CMK (cell line): ENCODE measurements at regions not wholly inside any gene's neighbourhood (a gene's known extent, or its start where the extent isn't known, plus 50 kb on each side); places are given as distances from the start of the nearest gene placed in this dataset.

Experiments
- DNase-seq: peaks from one replicate; pipeline ENCODE4 v3.0.0-alpha.2; 2010; ENCODE audit warnings: low read depth

- DNase-seq, result no peak
These were observed 235.6 kb downstream of the KCNA4 start for GRCh38 chr11:29781268-29781667.

DNA sequence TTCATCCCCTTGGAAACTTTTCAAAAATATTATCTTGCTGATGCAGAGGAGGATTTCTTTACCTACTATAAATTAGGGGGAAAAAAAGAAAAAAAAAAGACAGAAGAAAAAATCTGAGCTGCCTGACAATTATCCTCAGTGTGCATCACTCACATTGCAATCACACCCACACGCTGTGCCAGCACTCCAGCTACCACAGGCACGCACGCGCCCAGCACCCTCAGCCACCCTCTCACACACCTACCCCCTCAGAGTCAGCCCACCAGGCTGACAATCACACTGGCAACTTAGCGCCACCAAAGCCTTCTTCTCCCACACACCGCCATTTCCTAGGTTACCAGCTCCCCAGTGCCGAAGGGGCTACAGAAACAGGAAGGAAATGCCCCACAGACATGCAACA is 236.1 kb downstream of the KCNA4 start:
- no peak for DNase-seq

GRCh38 chr11:29773656-29774264 is 243.1 kb downstream of the KCNA4 start:
- no peak for DNase-seq

DNA sequence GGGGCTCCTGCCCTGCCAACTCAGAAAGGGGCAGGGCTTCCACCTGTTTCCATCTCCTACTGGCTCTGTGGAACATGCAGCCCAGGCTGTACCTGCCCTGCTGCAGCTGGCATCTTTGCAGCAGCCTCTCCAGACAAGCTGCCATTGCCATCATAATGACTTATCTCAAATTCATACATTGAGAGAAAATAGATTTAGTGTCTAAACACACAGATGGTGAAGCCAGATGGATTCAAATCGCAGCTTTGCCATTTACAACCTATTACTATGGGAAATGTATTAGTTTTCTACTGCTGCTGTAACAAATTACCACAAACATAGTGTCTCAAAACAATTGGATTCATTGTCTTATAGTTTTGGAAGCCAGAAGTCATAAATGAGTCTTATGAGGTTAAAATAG is 260.0 kb downstream of the KCNA4 start:
- no peak for DNase-seq

GRCh38 chr11:29755474-29755873 is 261.4 kb downstream of the KCNA4 start:
- DNase-seq, result no peak

GRCh38 chr11:29751618-29752017 is 265.2 kb downstream of the KCNA4 start:
- no peak for DNase-seq

DNA sequence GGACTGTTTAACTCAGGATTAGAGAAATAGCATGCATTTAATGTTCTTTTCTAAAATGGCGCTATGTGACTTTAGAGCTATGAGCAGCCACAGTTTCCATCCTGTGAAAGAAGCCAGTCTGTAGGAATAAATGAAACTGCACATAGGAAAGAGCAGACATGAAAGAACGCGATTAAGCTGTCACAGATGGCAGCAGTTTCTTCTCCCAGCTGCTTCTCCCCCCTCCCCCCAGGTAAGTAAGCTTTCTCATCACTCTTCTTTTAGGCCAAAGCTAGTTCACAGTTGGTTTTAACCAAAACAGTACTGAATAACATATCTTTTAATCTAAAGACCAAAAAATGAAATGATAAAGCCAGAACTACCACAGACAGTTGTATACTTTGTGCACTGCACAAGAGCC is 266.4 kb downstream of the KCNA4 start:
- DNase-seq, result no peak

- no peak for DNase-seq
These were observed 282.5 kb downstream of the KCNA4 start for GRCh38 chr11:29734287-29734686.

- DNase-seq, result no peak
These were observed 303.0 kb downstream of the KCNA4 start for GRCh38 chr11:29713831-29714320.

GRCh38 chr11:29712616-29713015 is 304.2 kb downstream of the KCNA4 start:
- no peak for DNase-seq

GRCh38 chr11:29707924-29708323 is 308.9 kb downstream of the KCNA4 start:
- no peak for DNase-seq

GRCh38 chr11:29685361-29685760 is 331.5 kb downstream of the KCNA4 start:
- no peak for DNase-seq

DNA sequence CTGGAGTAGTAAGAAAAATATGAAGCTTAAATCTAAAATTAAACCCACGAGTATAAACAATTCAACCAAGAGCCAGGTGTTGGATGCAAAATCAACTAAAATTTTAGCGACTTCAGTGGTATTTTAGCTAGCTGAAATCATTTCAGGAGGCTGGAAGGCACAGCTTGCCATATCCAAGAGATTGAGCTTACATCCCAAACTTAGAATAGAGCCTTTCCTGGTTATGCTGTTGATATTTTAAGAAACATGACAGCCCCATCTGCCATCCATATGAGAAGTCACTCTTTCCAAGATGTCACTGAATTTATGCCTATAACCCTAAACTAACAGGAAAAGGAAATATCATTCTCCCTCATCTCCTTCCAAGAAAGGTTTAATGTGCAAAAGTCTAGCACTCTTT is 334.0 kb downstream of the KCNA4 start:
- DNase-seq, result no peak

DNA sequence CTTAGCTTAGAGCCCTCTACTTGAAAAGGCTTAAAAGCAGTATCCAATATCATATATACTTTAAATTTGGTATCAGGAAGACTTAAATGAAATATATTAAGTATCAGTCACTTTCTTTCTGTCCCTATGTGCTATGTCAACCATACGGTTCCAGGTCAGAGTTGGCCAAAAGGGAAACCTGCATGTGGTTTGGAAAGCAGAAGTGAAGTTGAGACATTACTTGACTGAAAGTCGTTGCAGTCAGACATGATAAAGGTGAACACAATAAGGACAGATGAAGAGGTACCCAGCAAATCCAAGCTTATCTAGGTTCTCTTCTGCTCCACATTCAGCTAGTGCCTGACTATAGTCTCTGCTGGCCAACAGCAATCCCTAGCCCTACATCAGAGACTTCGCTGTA is 336.8 kb downstream of the KCNA4 start:
- DNase-seq, result no peak

DNA sequence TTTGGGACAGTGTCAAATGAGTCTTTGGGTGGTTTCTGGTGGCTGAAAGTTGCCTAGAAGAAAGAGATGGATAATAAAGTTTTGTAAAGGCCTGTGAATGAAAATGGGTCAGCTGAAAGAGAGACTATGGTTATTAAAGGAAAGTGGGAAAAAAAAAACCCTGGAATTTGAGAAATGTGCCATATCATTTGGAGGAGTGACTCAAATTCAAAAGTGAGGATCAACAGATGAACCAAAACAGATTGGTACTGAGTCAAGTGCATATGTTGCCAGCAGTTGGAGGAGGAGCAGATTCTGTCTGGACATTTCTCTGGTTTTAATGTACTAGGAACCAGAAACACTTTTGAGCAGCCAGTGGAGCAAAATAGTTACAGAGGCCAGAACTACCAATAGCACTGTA is 339.8 kb downstream of the KCNA4 start:
- no peak for DNase-seq

- no peak for DNase-seq
These were observed 347.5 kb downstream of the KCNA4 start for GRCh38 chr11:29669310-29669709.

DNA sequence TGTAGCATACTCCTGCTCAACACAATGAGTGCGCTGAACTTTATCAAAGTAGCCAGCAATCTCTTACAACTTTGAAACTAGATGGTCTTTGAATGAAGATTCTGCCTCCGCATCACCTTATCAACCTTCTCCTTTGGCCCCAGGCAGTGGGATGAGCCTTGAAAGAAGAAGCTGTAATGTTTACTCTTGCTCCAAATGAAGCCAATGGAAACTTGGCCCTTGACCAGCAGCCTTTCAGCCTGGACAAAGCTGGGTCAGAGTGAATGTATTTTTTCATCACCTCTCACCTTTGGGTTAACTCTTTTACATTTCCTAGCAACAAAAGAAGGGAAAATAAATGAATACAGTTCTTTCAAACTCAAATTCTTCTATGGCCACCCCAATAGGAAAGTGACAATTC is 359.1 kb downstream of the KCNA4 start:
- DNase-seq, result no peak

- DNase-seq, result no peak
These were observed 360.2 kb downstream of the KCNA4 start for GRCh38 chr11:29656597-29656996.

GRCh38 chr11:29645373-29645772 is 371.5 kb downstream of the KCNA4 start:
- no peak for DNase-seq

GRCh38 chr11:29641201-29641600 is 375.6 kb downstream of the KCNA4 start:
- no peak for DNase-seq

- DNase-seq, result no peak
These were observed 382.1 kb downstream of the KCNA4 start for GRCh38 chr11:29634744-29635143.

GRCh38 chr11:29634244-29634643 is 382.6 kb downstream of the KCNA4 start:
- DNase-seq, result no peak

- DNase-seq, result no peak
These were observed 387.5 kb downstream of the KCNA4 start for GRCh38 chr11:29629286-29629685.

- no peak for DNase-seq
These were observed 388.2 kb downstream of the KCNA4 start for GRCh38 chr11:29628609-29629008.

DNA sequence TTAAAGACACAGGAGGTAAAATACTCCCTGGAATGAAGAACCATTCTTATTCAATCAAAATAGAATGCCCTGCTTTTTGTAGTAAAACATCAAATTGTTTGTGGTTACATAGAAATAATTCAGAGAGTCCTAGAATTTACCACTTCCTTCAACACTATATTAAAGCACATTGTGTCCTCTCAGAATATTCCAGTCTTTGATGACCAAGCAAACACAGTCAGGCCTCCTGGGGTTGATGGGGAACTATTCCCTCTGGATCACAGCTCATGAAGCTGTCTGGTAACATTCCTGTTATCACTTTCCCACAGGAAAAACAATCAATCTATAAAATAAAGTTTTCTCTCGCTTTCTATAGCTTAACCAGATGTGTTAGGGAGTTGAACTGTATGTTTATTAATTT is 389.3 kb downstream of the KCNA4 start:
- DNase-seq, result no peak
